ENCODE measurements at regions not wholly inside any gene's neighbourhood (a gene's known extent, or its start where the extent isn't known, plus 50 kb on each side); places are given as distances from the start of the nearest gene placed in this dataset.
A peak's percentile ranks its signal among the peaks of the same experiment; 100 is the strongest.

DNA sequence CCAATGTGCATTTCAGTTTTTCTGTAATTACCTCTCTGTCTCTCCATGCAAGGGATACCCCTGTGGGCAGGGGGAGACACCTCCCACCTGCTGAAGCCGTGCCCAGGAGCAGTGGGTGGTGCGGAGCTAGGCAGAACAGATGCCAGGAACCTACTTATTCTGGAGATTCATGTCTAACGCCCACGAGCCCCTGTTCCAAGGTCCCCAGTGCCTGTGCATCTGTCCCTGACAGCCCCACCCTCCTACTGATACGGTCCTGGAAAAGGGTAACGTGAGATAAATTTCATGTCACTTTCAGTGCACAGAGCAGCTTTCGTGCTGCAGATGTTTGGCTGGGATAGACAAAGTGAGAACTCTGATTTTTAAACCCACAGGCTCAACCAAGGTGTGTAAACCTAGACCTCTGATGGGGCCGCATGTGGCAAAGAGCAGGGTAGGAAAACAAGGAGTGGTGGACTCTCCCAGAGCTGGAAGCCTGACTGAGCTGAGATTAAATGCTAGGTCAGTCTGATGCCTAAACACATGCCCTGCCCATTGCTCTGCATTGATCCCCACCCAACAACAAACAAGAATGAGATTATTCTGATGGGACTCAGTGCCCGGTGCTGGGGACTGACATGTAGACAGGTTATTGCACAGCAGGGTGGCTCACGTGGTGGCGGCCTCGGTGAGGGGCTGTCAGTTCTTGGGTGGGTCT, 123.6 kb upstream of the GDF10 start:
- TF ChIP-seq POLR2AphosphoS5 (IDR thresholded peaks at IDR 0.05) (no peak), CTCF (IDR thresholded peaks at IDR 0.05 in 8 of 11, conservative IDR thresholded peaks at IDR 0.05 in 3 of 11) (no peak)
- peak; percentile 71 for DNase-seq
- no peaks in the 10 kb centered on the region for H3K9me3 ChIP-seq
- intact Hi-C loops (cut with DNase I; ENCODE audit: low total_unique reads): no loop called here
- H3K27ac ChIP-seq: no peak overlapping the region
- WGBS, 5 donors: 69 to 90% (median 83%) methylated on average over 10 to 12 of the region's 12 CpGs
- H3K27me3 ChIP-seq (replicated peaks in 1 of 7): no peaks in the 10 kb centered on the region
- no peaks in the 10 kb centered on the region for H3K4me1 ChIP-seq
- H3K4me3 ChIP-seq: no peak overlapping the region
- H3K36me3 ChIP-seq: no peaks in the 10 kb centered on the region

- 79 to 89% (median 82%) methylated on average over 8 of the region's 8 CpGs for WGBS, 5 donors
- Histone ChIP-seq H3K27ac (no peak overlapping the region), H3K9me3 (no peaks in the 10 kb centered on the region), H3K4me1 (no peaks in the 10 kb centered on the region), H3K4me3 (no peak overlapping the region), H3K36me3 (no peaks in the 10 kb centered on the region), H3K27me3 (replicated peaks in 1 of 7) (no peaks in the 10 kb centered on the region)
- TF ChIP-seq POLR2AphosphoS5 (IDR thresholded peaks at IDR 0.05): no peak
- no peak for TF ChIP-seq POLR2A (IDR thresholded peaks at IDR 0.05)
- no peak for TF ChIP-seq CTCF (IDR thresholded peaks at IDR 0.05 in 8 of 11, conservative IDR thresholded peaks at IDR 0.05 in 3 of 11)
- intact Hi-C loops (cut with DNase I; ENCODE audit: low total_unique reads): no loop called here
- no peak for DNase-seq
Observed at GRCh38 chr10:47176903-47177868, 122.8 kb upstream of the GDF10 start.

DNA sequence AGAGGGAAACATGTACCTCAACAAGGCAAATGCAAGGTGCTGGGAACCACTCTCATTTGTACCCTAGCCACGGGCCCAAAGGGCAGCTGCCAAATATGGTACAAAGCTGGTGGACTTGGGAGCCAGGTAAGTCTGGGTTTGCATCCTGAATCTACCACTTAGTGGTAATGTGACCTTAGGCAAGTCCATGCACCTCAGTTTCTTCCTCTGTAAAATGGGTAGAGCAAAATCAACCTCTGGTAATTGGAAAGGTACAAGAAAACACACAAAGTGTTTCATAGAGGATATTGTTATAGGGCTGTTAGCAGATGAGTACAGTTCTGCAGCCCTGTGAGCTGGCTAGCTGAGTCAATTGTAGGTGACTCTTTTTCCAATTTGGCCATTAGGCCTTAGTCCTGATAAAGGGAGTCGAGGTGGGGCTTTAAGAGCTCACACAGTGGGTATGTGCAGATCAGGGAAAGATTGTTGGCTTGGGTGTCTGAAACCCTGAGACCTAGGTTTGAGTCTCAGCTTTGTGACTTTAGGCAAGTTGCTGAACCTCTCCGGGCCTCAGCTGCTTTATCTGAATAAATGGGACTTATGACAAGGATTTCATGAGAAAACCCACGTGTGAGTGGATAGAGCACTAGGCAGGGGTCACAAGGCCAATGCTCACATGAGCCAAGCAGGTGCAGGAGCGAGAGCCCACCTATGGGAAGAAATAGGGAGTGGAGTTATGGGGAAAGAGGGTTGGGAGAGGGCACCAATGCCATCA, 121.3 kb upstream of the GDF10 start:
- no peak overlapping the region for H3K27ac ChIP-seq
- intact Hi-C loops (cut with DNase I; ENCODE audit: low total_unique reads): no loop called here
- TF ChIP-seq POLR2A (IDR thresholded peaks at IDR 0.05) (no peak), CTCF (IDR thresholded peaks at IDR 0.05 in 8 of 11, conservative IDR thresholded peaks at IDR 0.05 in 3 of 11) (no peak), POLR2AphosphoS5 (IDR thresholded peaks at IDR 0.05) (no peak)
- H3K9me3 ChIP-seq: no peaks in the 10 kb centered on the region
- WGBS, 5 donors: 83 to 92% (median 87%) methylated on average over 5 of the region's 5 CpGs
- no peaks in the 10 kb centered on the region for H3K36me3 ChIP-seq
- H3K4me1 ChIP-seq: no peaks in the 10 kb centered on the region
- no peaks in the 10 kb centered on the region for H3K27me3 ChIP-seq (replicated peaks in 1 of 7)
- no peak for DNase-seq
- H3K4me3 ChIP-seq: no peak overlapping the region

Data from spleen (tissue), 11 donors.